Osteoblast (primary cell): ENCODE measurements at regions not wholly inside any gene's neighbourhood (a gene's known extent, or its start where the extent isn't known, plus 50 kb on each side); places are given as distances from the start of the nearest gene placed in this dataset.
"Not testable (repeated sequence)": the region's sequence is repeated elsewhere in the genome, so short reads cannot be mapped to it uniquely, and the experiment has no call there.

Experiments
- DNase-seq: peaks from one replicate; pipeline ENCODE4 v3.0.0; 2011; ENCODE audit warnings: low spot score, mixed read lengths; ENCODE audit not compliant: insufficient read length; ENCODE audit errors: missing footprints
- H2AFZ ChIP-seq: 2 replicates; pipeline ENCODE4 v1.6.0; 2011; ENCODE audit warnings: mild to moderate bottlenecking, low read length
- H3K27ac ChIP-seq: 2 replicates; pipeline ENCODE4 v1.5.1; 2011; ENCODE audit warnings: mild to moderate bottlenecking, low read depth, low read length, moderate library complexity
- H3K27me3 ChIP-seq: 2 replicates; pipeline ENCODE4 v1.6.0; 2012; ENCODE audit warnings: mild to moderate bottlenecking, control low read depth, inconsistent platforms, low read length, moderate library complexity; ENCODE audit not compliant: insufficient read depth
- H3K36me3 ChIP-seq: 2 replicates; pipeline ENCODE4 v1.5.1; 2011; ENCODE audit warnings: mild to moderate bottlenecking, low read length, control low read depth, moderate library complexity; ENCODE audit not compliant: insufficient read depth
- H3K4me1 ChIP-seq: 2 replicates; pipeline ENCODE4 v1.5.1; 2011; ENCODE audit warnings: mild to moderate bottlenecking, low read length, control low read depth, moderate library complexity; ENCODE audit not compliant: insufficient read depth
- H3K4me2 ChIP-seq: 2 replicates; pipeline ENCODE4 v1.6.0; 2011; ENCODE audit warnings: mild to moderate bottlenecking, low read length; ENCODE audit not compliant: insufficient read depth
- H3K4me3 ChIP-seq: fragments of 200-600 bp; sonication (generic); 3 replicates; pipeline ENCODE4 v1.5.1; 2012; ENCODE audit warnings: mild to moderate bottlenecking, low read length, inconsistent platforms; ENCODE audit not compliant: insufficient read depth
- H3K79me2 ChIP-seq: 2 replicates; pipeline ENCODE4 v1.6.0; 2012; ENCODE audit warnings: mild to moderate bottlenecking, low read length, control low read depth, inconsistent platforms; ENCODE audit not compliant: insufficient read depth
- H3K9me3 ChIP-seq: 2 replicates; pipeline ENCODE4 v1.5.1; 2011; ENCODE audit warnings: low read depth, low read length, control low read depth
- H4K20me1 ChIP-seq: 2 replicates; pipeline ENCODE4 v1.6.0; 2012; ENCODE audit warnings: mild to moderate bottlenecking, low read length, control low read depth; ENCODE audit not compliant: insufficient read depth
- CTCF ChIP-seq: IDR thresholded peaks from 2 replicates; pipeline ENCODE4 v1.5.1; 2011; ENCODE audit warnings: mild to moderate bottlenecking, low read depth, low read length, moderate library complexity; ENCODE audit errors: extremely low read depth

DNA sequence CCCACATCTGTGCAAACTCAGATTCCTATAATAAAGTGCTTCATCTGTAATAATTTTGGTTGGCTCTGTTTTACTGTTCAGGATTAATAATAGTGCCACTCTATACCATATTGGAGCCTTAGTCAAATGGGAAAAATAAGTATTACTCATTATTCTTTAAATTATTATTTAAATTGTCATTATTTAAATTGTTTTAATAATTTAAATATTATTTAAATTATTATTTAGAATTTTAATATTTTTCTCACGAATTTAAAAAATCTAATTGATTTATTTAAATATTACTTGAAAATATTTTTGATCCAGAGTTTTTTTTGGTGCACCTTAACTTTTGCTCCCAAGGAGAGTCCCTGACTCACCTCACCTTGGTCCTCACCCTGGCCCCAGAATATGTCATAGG, 245.7 kb upstream of the MDGA2 start:
- H3K4me3 ChIP-seq: no peak overlapping the region
- H2AFZ ChIP-seq: no peak overlapping the region
- no peak overlapping the region for H3K27ac ChIP-seq
- TF ChIP-seq CTCF: no peak
- no peak for DNase-seq
- H3K9me3 ChIP-seq: no peaks in the 10 kb centered on the region
- no peaks in the 10 kb centered on the region for H3K36me3 ChIP-seq
- no peaks in the 10 kb centered on the region for H4K20me1 ChIP-seq
- H3K79me2 ChIP-seq: no peaks in the 10 kb centered on the region
- H3K4me2 ChIP-seq: no peak overlapping the region
- H3K27me3 ChIP-seq: no peaks in the 10 kb centered on the region
- no peaks in the 10 kb centered on the region for H3K4me1 ChIP-seq

- DNase-seq: no peak
- H3K4me3 ChIP-seq: no peak overlapping the region
These were observed 244.6 kb upstream of the MDGA2 start for GRCh38 chr14:47919997-47920396.

GRCh38 chr14:47919334-47919846, 244.0 kb upstream of the MDGA2 start:
- Histone ChIP-seq H3K4me2 (no peak overlapping the region), H3K27me3 (no peaks in the 10 kb centered on the region), H3K4me3 (no peak overlapping the region), H3K27ac (no peak overlapping the region), H3K9me3 (no peaks in the 10 kb centered on the region), H2AFZ (no peak overlapping the region), H3K79me2 (no peaks in the 10 kb centered on the region), H3K36me3 (no peaks in the 10 kb centered on the region), H3K4me1 (no peaks in the 10 kb centered on the region), H4K20me1 (no peaks in the 10 kb centered on the region)
- TF ChIP-seq CTCF: no peak
- no peak for DNase-seq

More at GRCh38 chr14:47919997-47920396, 244.6 kb upstream of the MDGA2 start:
- Histone ChIP-seq H3K4me2 (no peak overlapping the region), H3K9me3 (no peaks in the 10 kb centered on the region), H3K36me3 (no peaks in the 10 kb centered on the region), H2AFZ (no peak overlapping the region), H3K27me3 (no peaks in the 10 kb centered on the region), H4K20me1 (no peaks in the 10 kb centered on the region), H3K4me1 (no peaks in the 10 kb centered on the region), H3K27ac (no peak overlapping the region), H3K79me2 (no peaks in the 10 kb centered on the region)
- TF ChIP-seq CTCF: no peak

DNA sequence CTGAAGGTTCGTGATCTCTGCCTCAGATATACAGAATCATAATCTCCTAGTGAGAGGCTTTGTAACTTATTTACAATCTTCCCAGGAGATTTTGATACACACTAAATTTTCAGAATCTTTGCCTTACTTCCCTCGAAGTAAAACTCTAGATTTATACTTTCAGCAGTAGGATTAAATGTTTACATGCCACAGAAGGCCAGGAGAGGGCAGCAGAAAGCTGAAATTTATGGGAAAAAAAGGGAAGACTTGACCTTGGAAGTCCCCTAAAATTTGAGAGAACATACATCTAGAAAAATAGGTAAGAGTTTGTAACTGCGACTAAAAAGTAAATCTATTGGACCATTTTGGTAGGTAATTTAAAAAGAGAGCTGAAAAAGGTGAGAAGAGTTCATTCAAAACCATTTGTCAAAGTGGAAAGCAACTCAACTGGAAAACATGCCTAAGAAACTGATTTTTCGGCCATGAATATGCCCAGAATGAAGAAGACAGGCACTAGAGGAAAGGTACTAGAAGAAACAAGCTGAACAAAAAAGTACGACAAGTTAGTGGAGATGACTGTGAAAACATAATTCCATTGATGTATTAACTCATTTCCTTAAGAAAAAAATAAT, 242.0 kb upstream of the MDGA2 start:
- Histone ChIP-seq H3K79me2 (no peaks in the 10 kb centered on the region), H2AFZ (no peak overlapping the region), H3K4me1 (no peaks in the 10 kb centered on the region), H3K9me3 (no peaks in the 10 kb centered on the region), H3K4me3 (no peak overlapping the region), H3K36me3 (no peaks in the 10 kb centered on the region), H3K4me2 (no peak overlapping the region), H3K27ac (no peak overlapping the region), H4K20me1 (no peaks in the 10 kb centered on the region), H3K27me3 (no peaks in the 10 kb centered on the region)
- no peak for DNase-seq
- TF ChIP-seq CTCF: peak; percentile 31

GRCh38 chr14:47901141-47901540, 225.7 kb upstream of the MDGA2 start:
- H2AFZ ChIP-seq, H4K20me1 ChIP-seq, H3K4me2 ChIP-seq, H3K27ac ChIP-seq, H3K79me2 ChIP-seq, DNase-seq, H3K36me3 ChIP-seq, H3K4me3 ChIP-seq, H3K9me3 ChIP-seq, H3K27me3 ChIP-seq, H3K4me1 ChIP-seq: not testable (repeated sequence)
